MM.1S (cell line): ENCODE measurements at regions not wholly inside any gene's neighbourhood (a gene's known extent, or its start where the extent isn't known, plus 50 kb on each side); places are given as distances from the start of the nearest gene placed in this dataset.
"Not testable (repeated sequence)": the region's sequence is repeated elsewhere in the genome, so short reads cannot be mapped to it uniquely, and the experiment has no call there.

Experiments
- DNase-seq: peaks from one replicate; pipeline ENCODE4 v3.0.0-alpha.2; 2015
- H2AFZ ChIP-seq: fragments of 300-600 bp; sonication (generic); 2 replicates; pipeline ENCODE4 v1.6.0; 2016; ENCODE audit warnings: antibody characterized with exemption, low read length
- H3F3A ChIP-seq: fragments of 300-600 bp; sonication (generic); 2 replicates; pipeline ENCODE4 v1.6.1; 2016; ENCODE audit warnings: mild to moderate bottlenecking, antibody characterized with exemption, low read length, moderate library complexity, mixed read lengths; ENCODE audit not compliant: insufficient read depth
- H3K27ac ChIP-seq: fragments of 300-600 bp; sonication (generic); 2 replicates; pipeline ENCODE4 v1.5.1; 2016; ENCODE audit warnings: mild to moderate bottlenecking, low read length
- H3K27me3 ChIP-seq: fragments of 300-600 bp; sonication (generic); replicated peaks from 2 replicates; pipeline ENCODE4 v1.6.0; 2016; ENCODE audit warnings: low read length; ENCODE audit not compliant: insufficient read depth
- H3K36me3 ChIP-seq: fragments of 300-600 bp; sonication (generic); replicated peaks from 2 replicates; pipeline ENCODE4 v1.6.1; 2016; ENCODE audit warnings: mild to moderate bottlenecking, low read length, mixed read lengths; ENCODE audit not compliant: insufficient read depth
- H3K4me1 ChIP-seq: fragments of 300-600 bp; sonication (generic); 2 replicates; pipeline ENCODE4 v1.6.1; 2016; ENCODE audit warnings: low read length, mixed read lengths
- H3K4me2 ChIP-seq: fragments of 300-600 bp; sonication (generic); 2 replicates; pipeline ENCODE4 v1.6.0; 2016; ENCODE audit warnings: low read depth, low read length
- H3K4me3 ChIP-seq: fragments of 300-600 bp; sonication (generic); 2 replicates; pipeline ENCODE4 v1.5.1; 2016; ENCODE audit warnings: low read length, mixed read lengths
- H3K79me2 ChIP-seq: fragments of 300-600 bp; sonication (generic); 2 replicates; pipeline ENCODE4 v1.6.1; 2016; ENCODE audit warnings: mixed run types, low read length, mixed read lengths
- H3K9ac ChIP-seq: fragments of 300-600 bp; sonication (generic); 2 replicates; pipeline ENCODE4 v1.6.1; 2016; ENCODE audit warnings: low read length, mixed read lengths
- H3K9me2 ChIP-seq: fragments of 300-600 bp; sonication (generic); replicated peaks from 2 replicates; pipeline ENCODE4 v1.6.1; 2016; ENCODE audit warnings: mild to moderate bottlenecking, low read length, mixed read lengths; ENCODE audit not compliant: insufficient read depth
- H3K9me3 ChIP-seq: fragments of 300-600 bp; sonication (generic); replicated peaks from 2 replicates; pipeline ENCODE4 v1.6.1; 2016; ENCODE audit warnings: mild to moderate bottlenecking, low read length, mixed read lengths; ENCODE audit not compliant: insufficient read depth
- H4K20me1 ChIP-seq: fragments of 300-600 bp; sonication (generic); 2 replicates; pipeline ENCODE4 v1.6.1; 2016; ENCODE audit warnings: mild to moderate bottlenecking, low read length, moderate library complexity, mixed read lengths; ENCODE audit not compliant: insufficient read depth
- EZH2 ChIP-seq: fragments of 300-600 bp; sonication (generic); optimal IDR thresholded peaks from 2 replicates; pipeline ENCODE3; 2017; ENCODE audit warnings: low read depth, mild to moderate bottlenecking, antibody characterized with exemption, low read length, mixed read lengths
- EZH2phosphoT487 ChIP-seq: fragments of 300-600 bp; sonication (generic); IDR thresholded peaks from 2 replicates; pipeline ENCODE4 v1.6.1; 2018; ENCODE audit warnings: antibody characterized with exemption, low read length
- TF ChIP-seq, protein P1 (sequence below): fragments of 300-600 bp; sonication (generic); IDR thresholded peaks from 2 replicates; pipeline ENCODE4 v1.5.1; 2016; ENCODE audit warnings: antibody characterized with exemption, low read length, mixed read lengths

DNA sequence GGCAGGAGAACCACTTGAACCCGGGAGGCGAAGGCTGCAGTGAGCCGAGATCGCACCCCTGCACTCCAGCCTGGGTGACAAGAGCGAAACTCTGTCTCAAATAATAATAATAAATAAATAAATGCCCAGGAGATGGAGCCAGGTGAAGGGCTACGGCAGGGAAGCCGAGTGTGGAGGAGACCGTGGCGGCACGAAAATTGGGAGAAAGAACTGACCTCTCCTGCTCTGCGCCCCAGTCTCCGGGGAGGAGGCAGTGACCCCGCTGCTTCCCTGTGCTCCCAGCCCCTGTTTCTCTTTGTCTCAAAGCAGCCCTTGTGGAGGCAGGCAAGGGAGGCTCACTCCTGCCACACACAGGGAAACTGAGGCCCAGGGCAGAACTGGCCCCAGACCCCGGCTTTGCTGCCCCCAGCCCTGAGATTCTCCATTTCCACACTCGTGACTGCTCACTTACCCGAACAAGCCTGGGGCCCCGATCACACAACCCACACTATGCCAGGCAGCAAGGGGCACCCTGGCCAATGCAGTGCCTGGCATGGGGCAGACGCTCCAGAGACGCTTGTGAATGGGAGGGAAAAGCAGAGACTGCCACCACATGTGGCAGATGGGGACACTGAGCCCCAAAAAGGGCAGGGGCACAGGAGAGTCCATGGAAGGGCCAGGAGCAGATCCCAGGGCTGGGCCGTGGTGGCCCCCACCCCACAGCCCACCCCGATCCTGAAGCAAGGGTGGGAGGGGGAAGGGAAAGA lies 80.4 kb upstream of the PRR5 start:
- H3K27me3 ChIP-seq = peaks cover 72% of the 10 kb centered on the region
- no peak for DNase-seq
- no peak overlapping the region for H3K4me2 ChIP-seq
- H3K4me3 ChIP-seq = no peak overlapping the region
- no peaks in the 10 kb centered on the region for H3K79me2 ChIP-seq
- no peaks in the 10 kb centered on the region for H4K20me1 ChIP-seq
- no peak overlapping the region for H3K27ac ChIP-seq
- H3K4me1 ChIP-seq = no peaks in the 10 kb centered on the region
- H3K36me3 ChIP-seq = no peaks in the 10 kb centered on the region
- H3K9me2 ChIP-seq = no peaks in the 10 kb centered on the region
- H3K9me3 ChIP-seq = no peaks in the 10 kb centered on the region
- H3K9ac ChIP-seq = no peak overlapping the region
- no peak overlapping the region for H2AFZ ChIP-seq
- TF ChIP-seq EZH2phosphoT487 (no peak), EZH2 (no peak)
- TF ChIP-seq, protein P1, sequence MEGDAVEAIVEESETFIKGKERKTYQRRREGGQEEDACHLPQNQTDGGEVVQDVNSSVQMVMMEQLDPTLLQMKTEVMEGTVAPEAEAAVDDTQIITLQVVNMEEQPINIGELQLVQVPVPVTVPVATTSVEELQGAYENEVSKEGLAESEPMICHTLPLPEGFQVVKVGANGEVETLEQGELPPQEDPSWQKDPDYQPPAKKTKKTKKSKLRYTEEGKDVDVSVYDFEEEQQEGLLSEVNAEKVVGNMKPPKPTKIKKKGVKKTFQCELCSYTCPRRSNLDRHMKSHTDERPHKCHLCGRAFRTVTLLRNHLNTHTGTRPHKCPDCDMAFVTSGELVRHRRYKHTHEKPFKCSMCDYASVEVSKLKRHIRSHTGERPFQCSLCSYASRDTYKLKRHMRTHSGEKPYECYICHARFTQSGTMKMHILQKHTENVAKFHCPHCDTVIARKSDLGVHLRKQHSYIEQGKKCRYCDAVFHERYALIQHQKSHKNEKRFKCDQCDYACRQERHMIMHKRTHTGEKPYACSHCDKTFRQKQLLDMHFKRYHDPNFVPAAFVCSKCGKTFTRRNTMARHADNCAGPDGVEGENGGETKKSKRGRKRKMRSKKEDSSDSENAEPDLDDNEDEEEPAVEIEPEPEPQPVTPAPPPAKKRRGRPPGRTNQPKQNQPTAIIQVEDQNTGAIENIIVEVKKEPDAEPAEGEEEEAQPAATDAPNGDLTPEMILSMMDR = no peak
- no peaks in the 10 kb centered on the region for H3F3A ChIP-seq

DNA sequence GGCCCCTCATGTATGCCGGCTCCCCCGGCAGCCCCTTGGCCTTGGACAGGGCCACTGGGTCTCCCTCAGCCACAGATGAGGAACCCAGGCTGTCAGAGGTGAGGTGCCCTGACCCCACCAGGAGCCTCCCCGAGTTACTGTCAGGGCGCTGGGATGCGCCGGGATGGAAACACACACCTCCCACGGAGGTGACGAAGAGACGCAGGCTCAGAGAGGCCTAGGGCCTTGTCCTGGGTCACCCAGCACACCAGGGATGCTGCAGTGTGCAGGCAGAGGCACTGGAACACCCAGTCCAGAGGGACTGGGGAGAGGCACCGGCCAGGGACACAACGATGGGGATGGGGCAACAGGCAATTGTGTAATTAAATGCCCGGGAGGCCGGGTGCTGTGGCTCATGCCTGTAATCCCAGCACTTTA lies 81.2 kb upstream of the PRR5 start:
- no peak for DNase-seq
- Histone ChIP-seq H4K20me1 (no peaks in the 10 kb centered on the region), H3K4me2 (no peak overlapping the region), H3K4me1 (no peaks in the 10 kb centered on the region), H3K27me3 (peaks cover 76% of the 10 kb centered on the region), H3K79me2 (no peaks in the 10 kb centered on the region), H3K9ac (no peak overlapping the region), H3K27ac (no peak overlapping the region), H3K9me3 (no peaks in the 10 kb centered on the region), H2AFZ (no peak overlapping the region), H3K36me3 (no peaks in the 10 kb centered on the region), H3F3A (no peaks in the 10 kb centered on the region), H3K4me3 (no peak overlapping the region), H3K9me2 (no peaks in the 10 kb centered on the region)
- TF ChIP-seq EZH2phosphoT487 = no peak

DNA sequence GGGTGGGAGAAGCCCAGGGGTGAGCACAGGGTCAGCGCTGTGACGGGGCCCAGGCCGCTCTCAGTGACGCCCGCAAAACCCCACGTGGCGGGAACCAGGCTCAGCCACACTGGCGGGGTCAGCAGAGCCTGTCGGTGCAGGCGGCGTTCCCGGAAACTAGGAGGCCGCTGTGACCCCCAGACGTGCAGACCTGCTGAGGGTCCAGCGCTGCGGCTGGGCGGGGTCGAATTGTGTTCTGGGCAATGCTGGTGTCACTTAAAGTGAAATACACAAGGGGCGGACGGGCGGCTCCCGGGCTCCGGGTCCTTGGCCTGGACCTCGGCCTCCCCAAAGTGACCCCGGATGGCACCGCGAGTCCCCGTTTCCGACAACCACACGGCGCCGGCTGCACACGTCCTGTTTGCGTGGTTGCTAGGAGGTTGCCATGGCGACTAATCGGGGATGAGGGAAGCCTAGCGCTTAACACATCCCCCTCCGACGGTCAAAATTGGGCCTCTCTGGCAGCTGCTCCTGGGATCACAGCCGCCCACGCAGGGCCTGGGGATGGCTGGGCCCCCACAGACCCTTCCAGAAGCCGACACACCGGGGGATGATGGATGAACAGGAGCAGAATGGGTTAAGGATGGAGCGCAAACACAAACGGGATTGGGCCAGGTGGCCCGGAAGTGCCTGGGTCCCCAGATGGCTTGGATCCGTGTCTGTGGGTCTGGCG lies 81.7 kb upstream of the PRR5 start:
- DNase-seq = no peak
- no peak overlapping the region for H2AFZ ChIP-seq
- H3K79me2 ChIP-seq = no peaks in the 10 kb centered on the region
- no peaks in the 10 kb centered on the region for H3K9me2 ChIP-seq
- no peaks in the 10 kb centered on the region for H3F3A ChIP-seq
- H3K9me3 ChIP-seq = no peaks in the 10 kb centered on the region
- H3K9ac ChIP-seq = no peak overlapping the region
- no peak overlapping the region for H3K4me3 ChIP-seq
- no peak overlapping the region for H3K27ac ChIP-seq
- no peak overlapping the region for H3K4me2 ChIP-seq
- H4K20me1 ChIP-seq = no peaks in the 10 kb centered on the region
- H3K4me1 ChIP-seq = no peaks in the 10 kb centered on the region
- H3K27me3 ChIP-seq = peaks cover 74% of the 10 kb centered on the region
- no peaks in the 10 kb centered on the region for H3K36me3 ChIP-seq
- no peak for TF ChIP-seq EZH2
- TF ChIP-seq EZH2phosphoT487 = no peak
- TF ChIP-seq, protein P1 = no peak

DNA sequence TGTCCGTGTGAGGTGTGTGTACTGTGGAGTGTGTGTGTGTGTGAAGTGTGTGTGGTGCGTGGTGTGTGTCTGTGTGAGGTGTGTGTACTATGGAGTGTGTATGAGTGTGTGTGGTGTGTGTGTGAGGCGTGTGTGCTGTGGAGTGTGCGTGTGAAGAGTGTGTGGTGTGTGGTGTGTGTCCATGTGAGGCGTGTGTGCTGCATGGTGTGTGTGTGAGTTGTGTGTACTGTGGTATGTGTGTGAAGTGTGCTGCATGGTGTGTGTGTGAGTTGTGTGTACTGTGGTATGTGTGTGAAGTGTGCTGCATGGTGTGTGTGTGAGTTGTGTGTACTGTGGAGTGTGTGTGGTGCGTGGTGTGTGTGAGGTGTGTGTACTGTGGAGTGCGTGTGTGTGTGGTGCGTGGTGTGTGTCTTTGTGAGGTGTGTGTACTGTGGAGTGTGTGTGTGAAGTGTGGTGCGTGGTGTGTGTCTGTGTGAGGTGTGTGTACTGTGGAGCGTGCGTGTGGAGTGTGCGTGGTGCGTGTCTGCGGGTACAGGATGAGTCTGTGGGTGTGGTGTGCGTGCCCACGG lies 82.4 kb upstream of the PRR5 start:
- H3K4me1 ChIP-seq, H3K9me3 ChIP-seq, H3K9me2 ChIP-seq, H3K4me2 ChIP-seq, H4K20me1 ChIP-seq, H3K4me3 ChIP-seq, H3F3A ChIP-seq, H3K9ac ChIP-seq, H3K36me3 ChIP-seq, DNase-seq, H3K27ac ChIP-seq, H3K79me2 ChIP-seq, H2AFZ ChIP-seq: not testable (repeated sequence)
- peaks cover 74% of the 10 kb centered on the region for H3K27me3 ChIP-seq

DNA sequence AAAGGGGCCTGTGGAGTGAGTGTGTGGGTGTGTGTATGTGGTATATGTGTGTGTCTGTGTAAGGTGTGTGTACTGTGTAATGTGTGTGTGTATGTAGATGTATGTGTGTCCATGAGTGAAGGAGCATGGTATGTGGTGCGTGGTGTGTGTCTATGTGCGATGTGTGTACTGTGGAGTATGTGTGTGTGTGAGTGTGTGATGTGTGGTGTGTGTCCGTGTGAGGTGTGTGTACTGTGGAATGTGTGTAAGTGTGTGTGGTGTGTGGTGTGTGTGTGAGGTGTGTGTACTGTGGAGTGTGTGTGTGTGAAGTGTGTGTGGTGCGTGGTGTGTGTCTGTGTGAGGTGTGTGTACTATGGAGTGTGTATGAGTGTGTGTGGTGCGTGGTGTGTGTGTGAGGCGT lies 83.1 kb upstream of the PRR5 start:
- not testable (repeated sequence) for H3K9ac ChIP-seq, H3K36me3 ChIP-seq, H3K4me1 ChIP-seq, H2AFZ ChIP-seq, H3K9me2 ChIP-seq, DNase-seq, H3F3A ChIP-seq, H3K9me3 ChIP-seq, H3K79me2 ChIP-seq, H3K27ac ChIP-seq, H3K4me3 ChIP-seq, H4K20me1 ChIP-seq, H3K4me2 ChIP-seq
- peaks cover 68% of the 10 kb centered on the region for H3K27me3 ChIP-seq
